Stimulated activated naive CD4-positive, alpha-beta T cell (primary cell): ENCODE measurements at regions not wholly inside any gene's neighbourhood (a gene's known extent, or its start where the extent isn't known, plus 50 kb on each side); places are given as distances from the start of the nearest gene placed in this dataset.

Experiments used
- DNase-seq, 6 experiments: peaks; one replicate each; lab custom pipeline; 2025; lab: John Stamatoyannopoulos, UW

- no peak for DNase-seq
Measured at GRCh38 chr9:7394002-7394774, 405.4 kb downstream of the DMAC1 start.

GRCh38 chr9:7392148-7392547 lies 407.4 kb downstream of the DMAC1 start:
- DNase-seq, result no peak

- no peak for DNase-seq
Measured at GRCh38 chr9:7388755-7389154, 410.8 kb downstream of the DMAC1 start.

GRCh38 chr9:7387840-7388239 lies 411.7 kb downstream of the DMAC1 start:
- DNase-seq, result no peak

GRCh38 chr9:7382304-7382703 lies 417.3 kb downstream of the DMAC1 start:
- DNase-seq, result no peak

GRCh38 chr9:7377489-7377888 lies 422.1 kb downstream of the DMAC1 start:
- DNase-seq, result no peak

- no peak for DNase-seq
Measured at GRCh38 chr9:7376833-7377232, 422.7 kb downstream of the DMAC1 start.

- no peak for DNase-seq
Measured at GRCh38 chr9:7376213-7376612, 423.4 kb downstream of the DMAC1 start.

GRCh38 chr9:7375013-7375511 lies 424.5 kb downstream of the DMAC1 start:
- no peak for DNase-seq

- no peak for DNase-seq
Measured at GRCh38 chr9:7370988-7371387, 428.6 kb downstream of the DMAC1 start.

GRCh38 chr9:7370381-7370780 lies 429.2 kb downstream of the DMAC1 start:
- DNase-seq, result no peak

GRCh38 chr9:7369384-7369821 lies 430.2 kb downstream of the DMAC1 start:
- no peak for DNase-seq

GRCh38 chr9:7368410-7369292 lies 430.9 kb downstream of the DMAC1 start:
- no peak for DNase-seq

GRCh38 chr9:7367726-7368125 lies 431.9 kb downstream of the DMAC1 start:
- DNase-seq, result no peak

GRCh38 chr9:7366121-7366520 lies 433.5 kb downstream of the DMAC1 start:
- DNase-seq, result no peak

- no peak for DNase-seq
Measured at GRCh38 chr9:7363777-7364477, 435.7 kb downstream of the DMAC1 start.

GRCh38 chr9:7360513-7360912 lies 439.1 kb downstream of the DMAC1 start:
- no peak for DNase-seq

GRCh38 chr9:7358876-7359275 lies 440.7 kb downstream of the DMAC1 start:
- DNase-seq, result no peak

GRCh38 chr9:7354704-7355103 lies 444.9 kb downstream of the DMAC1 start:
- DNase-seq, result no peak

- no peak for DNase-seq
Measured at GRCh38 chr9:7348692-7349091, 450.9 kb downstream of the DMAC1 start.

- DNase-seq, result no peak
Measured at GRCh38 chr9:7347556-7347955, 452.0 kb downstream of the DMAC1 start.

GRCh38 chr9:7346144-7346543 lies 453.4 kb downstream of the DMAC1 start:
- DNase-seq, result no peak
